ENCODE measurements at regions not wholly inside any gene's neighbourhood (a gene's known extent, or its start where the extent isn't known, plus 50 kb on each side); places are given as distances from the start of the nearest gene placed in this dataset.
"Not testable (repeated sequence)": the region's sequence is repeated elsewhere in the genome, so short reads cannot be mapped to it uniquely, and the experiment has no call there.

- TF ChIP-seq PPARA (CRISPR knock-in tag; IDR thresholded peaks at IDR 0.05; ENCODE audit: borderline replicate concordance); ZNF8 (CRISPR knock-in tag; IDR thresholded peaks at IDR 0.05); ZFP3 (CRISPR knock-in tag; IDR thresholded peaks at IDR 0.05); POU6F1 (CRISPR knock-in tag; IDR thresholded peaks at IDR 0.05; ENCODE audit: borderline replicate concordance, low read depth): not testable (repeated sequence)
These were observed 176.1 kb downstream of the MATN1 start for GRCh38 chr1:30547326-30547725.
